IMR-90 (cell line): ENCODE measurements at regions not wholly inside any gene's neighbourhood (a gene's known extent, or its start where the extent isn't known, plus 50 kb on each side); places are given as distances from the start of the nearest gene placed in this dataset.
"Not testable (repeated sequence)": the region's sequence is repeated elsewhere in the genome, so short reads cannot be mapped to it uniquely, and the experiment has no call there.

Experiments
- ATAC-seq: fragments of 200-7000 bp; cut with Tn5 transposase; 2 replicates; pipeline ENCODE4 v1.9.1; 2020; ENCODE audit warnings: low read depth, mild to moderate bottlenecking, moderate library complexity
- BruUV-seq: library from RNA; stranded (reverse); fragments of 400-500 nt; replicated peaks from 2 replicates; lab custom pipeline; 2021; lab: Mats Ljungman, UMichigan
- CTCF ChIA-PET: fragments of 300-600 bp; formaldehyde crosslinking; extraction: SDS; loops from one replicate; lab custom pipeline; 2021; ENCODE audit warnings: antibody characterized with exemption; lab: Yijun Ruan, JAX
- POLR2A ChIA-PET: fragments of 300-600 bp; sonication (Branson Sonifier 250); formaldehyde crosslinking; loops from one replicate; lab custom pipeline; 2022; ENCODE audit warnings: antibody characterized with exemption; ENCODE audit not compliant: unreplicated experiment; lab: Charles Lee
- DNase-seq: peaks from one replicate; pipeline ENCODE4 v3.0.0; 2013
- H2AFZ ChIP-seq: replicated peaks from 2 replicates; pipeline ENCODE3; 2013; ENCODE audit warnings: low read length, mild to moderate bottlenecking; ENCODE audit not compliant: poor library complexity
- H2AK5ac ChIP-seq: 2 replicates; pipeline ENCODE4 v1.6.1; 2013; ENCODE audit warnings: low read depth, low read length, inconsistent platforms
- H2AK9ac ChIP-seq: replicated peaks from 2 replicates; pipeline ENCODE3; 2013; ENCODE audit warnings: mild to moderate bottlenecking, low read depth, low read length, moderate library complexity; ENCODE audit not compliant: poor library complexity
- H2BK120ac ChIP-seq: 2 replicates; pipeline ENCODE4 v1.6.1; 2013; ENCODE audit warnings: low read depth, low read length, inconsistent platforms
- H2BK15ac ChIP-seq: 3 replicates; pipeline ENCODE4 v1.6.1; 2013; ENCODE audit warnings: low read depth, low read length, inconsistent platforms
- H2BK20ac ChIP-seq: 2 replicates; pipeline ENCODE4 v1.6.1; 2013; ENCODE audit warnings: low read depth, mild to moderate bottlenecking, inconsistent platforms, low read length, moderate library complexity
- H2BK5ac ChIP-seq: 2 replicates; pipeline ENCODE4 v1.6.1; 2013; ENCODE audit warnings: mild to moderate bottlenecking, low read depth, low read length, inconsistent platforms; ENCODE audit not compliant: poor library complexity, severe bottlenecking
- H3K14ac ChIP-seq: replicated peaks from 2 replicates; pipeline ENCODE4 v1.6.1; 2013; ENCODE audit warnings: low read depth, low read length, inconsistent platforms
- H3K18ac ChIP-seq: 2 replicates; pipeline ENCODE4 v1.6.1; 2013; ENCODE audit warnings: low read depth, low read length, control low read depth
- H3K23ac ChIP-seq: 2 replicates; pipeline ENCODE4 v1.6.1; 2013; ENCODE audit warnings: low read depth, low read length, inconsistent platforms
- H3K27ac ChIP-seq: 2 replicates; pipeline ENCODE4 v1.5.1; 2013; ENCODE audit warnings: mild to moderate bottlenecking, control low read depth, low read length; ENCODE audit not compliant: insufficient read depth
- H3K27me3 ChIP-seq: 2 replicates; pipeline ENCODE4 v1.6.1; 2013; ENCODE audit warnings: low read length; ENCODE audit not compliant: control insufficient read depth, insufficient read depth
- H3K36me3 ChIP-seq: 2 replicates; pipeline ENCODE4 v1.6.1; 2013; ENCODE audit warnings: low read length, mixed read lengths; ENCODE audit not compliant: control insufficient read depth, insufficient read depth
- H3K4ac ChIP-seq: 2 replicates; pipeline ENCODE4 v1.6.1; 2013; ENCODE audit warnings: low read depth, low read length, inconsistent platforms
- H3K4me1 ChIP-seq: 2 replicates; pipeline ENCODE4 v1.6.1; 2013; ENCODE audit warnings: low read length, mixed read lengths; ENCODE audit not compliant: control insufficient read depth, insufficient read depth
- H3K4me2 ChIP-seq: 2 replicates; pipeline ENCODE4 v1.6.1; 2013; ENCODE audit warnings: low read depth, mild to moderate bottlenecking, control low read depth, low read length, moderate library complexity
- H3K4me3 ChIP-seq: 2 replicates; pipeline ENCODE4 v1.5.1; 2013; ENCODE audit warnings: low read depth, mild to moderate bottlenecking, control low read depth, low read length, moderate library complexity; ENCODE audit not compliant: insufficient read depth
- H3K56ac ChIP-seq: 2 replicates; pipeline ENCODE4 v1.6.1; 2013; ENCODE audit warnings: low read length, inconsistent platforms; ENCODE audit not compliant: insufficient read depth; ENCODE audit errors: extremely low read depth
- H3K79me1 ChIP-seq, 2 experiments: 2 replicates each; pipeline ENCODE4 v1.6.1; 2013; ENCODE audit warnings: low read length in 2 of 2, inconsistent platforms in 1 of 2, low read depth in 1 of 2
- H3K9ac ChIP-seq: 2 replicates; pipeline ENCODE4 v1.6.1; 2013; ENCODE audit warnings: low read depth, low read length, control low read depth
- H3K9me1 ChIP-seq: 2 replicates; pipeline ENCODE4 v1.6.1; 2013; ENCODE audit warnings: low read length, inconsistent platforms; ENCODE audit not compliant: insufficient read depth
- H3K9me3 ChIP-seq: 2 replicates; pipeline ENCODE4 v1.6.1; 2013; ENCODE audit warnings: low read length; ENCODE audit not compliant: control insufficient read depth, insufficient read depth
- H4K20me1 ChIP-seq: 2 replicates; pipeline ENCODE4 v1.6.1; 2013; ENCODE audit warnings: low read length, inconsistent platforms; ENCODE audit not compliant: insufficient read depth
- H4K5ac ChIP-seq: 2 replicates; pipeline ENCODE4 v1.6.1; 2013; ENCODE audit warnings: mild to moderate bottlenecking, low read depth, low read length, control low read depth
- H4K8ac ChIP-seq, 2 experiments: 2 replicates each; pipeline ENCODE4 v1.6.1; 2013; ENCODE audit warnings: low read depth in 2 of 2, low read length in 2 of 2, control low read depth in 1 of 2, inconsistent platforms in 1 of 2
- H4K91ac ChIP-seq: 2 replicates; pipeline ENCODE4 v1.6.1; 2013; ENCODE audit warnings: low read depth, low read length, inconsistent platforms; ENCODE audit not compliant: insufficient read depth
- WGBS, 2 experiments: methylation state at CpG; one replicate each; pipeline versions ENCODE4 v1.1.5 to v1.1.7; 2013; ENCODE audit warnings: missing lambda C conversion rate in 2 of 2; ENCODE audit not compliant: insufficient read length in 1 of 2; ENCODE audit errors: extremely low coverage in 2 of 2; 5-methylcytosine and 5-hydroxymethylcytosine counted together
- dilution Hi-C: fragments of 300-500 bp; cut with HindIII; formaldehyde crosslinking; loops from one replicate; pipeline ENCODE4 v1.14.3; 2018; ENCODE audit warnings: low sequenced_read_pairs; ENCODE audit not compliant: unreplicated experiment
- in situ Hi-C: fragments of 300-500 bp; cut with MboI; formaldehyde crosslinking; loops from 3 replicates; pipeline ENCODE4 v1.14.3; 2019; ENCODE audit warnings: low sequenced_read_pairs, inconsistent platforms, mixed read lengths
- intact Hi-C: fragments of 100-400 bp; cut with micrococcal nuclease; formaldehyde crosslinking; loops from 2 replicates; pipeline ENCODE4 v1.10.0; 2022

DNA sequence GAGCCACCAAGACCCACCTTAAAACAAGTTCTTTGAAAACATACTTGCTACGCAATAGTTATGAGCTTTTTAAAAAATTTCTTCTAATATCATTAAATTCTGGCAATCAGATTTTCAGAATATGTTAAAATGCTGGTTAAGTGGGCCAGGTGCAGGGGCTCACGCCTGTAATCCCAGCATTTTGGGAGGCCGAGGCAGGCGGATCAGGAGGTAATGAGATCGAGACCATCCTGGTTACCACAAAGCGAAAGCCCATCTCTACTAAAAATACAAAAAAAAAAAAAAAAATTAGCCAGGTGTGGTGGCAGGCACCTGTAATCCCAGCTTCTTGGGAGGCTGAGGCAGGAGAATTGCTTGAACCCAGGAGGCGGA lies 4751.6 kb upstream of the OR11H1 start:
- in situ Hi-C loops, H2BK120ac ChIP-seq, H3K27ac ChIP-seq, H2BK20ac ChIP-seq, H3K4me1 ChIP-seq, dilution Hi-C loops, H3K36me3 ChIP-seq, H3K4me2 ChIP-seq, BruUV-seq, H3K9ac ChIP-seq, H2BK15ac ChIP-seq, DNase-seq, H2AFZ ChIP-seq, CTCF ChIA-PET, ATAC-seq, intact Hi-C loops, H3K23ac ChIP-seq, H2AK5ac ChIP-seq, H4K5ac ChIP-seq, H3K4me3 ChIP-seq, H3K79me1 ChIP-seq, H3K18ac ChIP-seq, H3K14ac ChIP-seq, H3K9me1 ChIP-seq, H4K91ac ChIP-seq, H3K27me3 ChIP-seq, H3K4ac ChIP-seq, POLR2A ChIA-PET, H3K56ac ChIP-seq, H2BK5ac ChIP-seq, H4K20me1 ChIP-seq, H4K8ac ChIP-seq, H2AK9ac ChIP-seq: not testable (repeated sequence)
- H3K9me3 ChIP-seq = peaks cover 31% of the 10 kb centered on the region
- WGBS, 2 experiments = 29% methylated on average over 1 of the region's 7 CpGs; no CpG with 5 or more reads in 1 of the 2 experiments

DNA sequence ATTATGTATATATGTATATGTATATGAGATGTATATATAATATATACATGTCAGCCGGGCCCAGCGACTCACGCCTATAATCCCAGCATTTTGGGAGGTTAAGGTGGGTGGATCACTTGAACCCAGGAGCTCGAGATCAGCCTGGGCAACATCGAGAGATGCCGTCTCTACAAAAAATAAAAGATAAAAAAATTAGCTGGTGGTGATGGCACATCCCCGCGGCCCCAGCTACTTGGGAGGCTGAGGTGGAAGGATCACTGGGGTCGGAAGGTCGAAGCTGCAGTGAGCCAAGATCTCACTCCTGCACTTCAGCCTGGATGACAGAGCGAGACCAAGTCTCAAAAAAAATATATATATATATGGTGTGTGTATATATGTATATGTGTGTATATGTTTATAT lies 4750.3 kb upstream of the OR11H1 start:
- H3K4ac ChIP-seq, H2AK9ac ChIP-seq, H3K36me3 ChIP-seq, H3K79me1 ChIP-seq, H2BK5ac ChIP-seq, H3K9me1 ChIP-seq, H4K8ac ChIP-seq, H3K23ac ChIP-seq, H3K4me3 ChIP-seq, H3K9ac ChIP-seq, in situ Hi-C loops, DNase-seq, H3K27me3 ChIP-seq, H2BK120ac ChIP-seq, H4K20me1 ChIP-seq, H4K91ac ChIP-seq, ATAC-seq, H3K4me1 ChIP-seq, H3K18ac ChIP-seq, H2BK15ac ChIP-seq, POLR2A ChIA-PET, H3K4me2 ChIP-seq, H2AK5ac ChIP-seq, H3K27ac ChIP-seq, BruUV-seq, H3K14ac ChIP-seq, intact Hi-C loops, dilution Hi-C loops, H2BK20ac ChIP-seq, CTCF ChIA-PET, H2AFZ ChIP-seq, H3K56ac ChIP-seq, H4K5ac ChIP-seq: not testable (repeated sequence)
- H3K9me3 ChIP-seq = peaks cover 36% of the 10 kb centered on the region
- 73% methylated on average over 3 of the region's 11 CpGs; no CpG with 5 or more reads in 1 of the 2 experiments for WGBS, 2 experiments
